ENCODE measurements at regions not wholly inside any gene's neighbourhood (a gene's known extent, or its start where the extent isn't known, plus 50 kb on each side); places are given as distances from the start of the nearest gene placed in this dataset.
A peak's percentile ranks its signal among the peaks of the same experiment; 100 is the strongest.

DNA sequence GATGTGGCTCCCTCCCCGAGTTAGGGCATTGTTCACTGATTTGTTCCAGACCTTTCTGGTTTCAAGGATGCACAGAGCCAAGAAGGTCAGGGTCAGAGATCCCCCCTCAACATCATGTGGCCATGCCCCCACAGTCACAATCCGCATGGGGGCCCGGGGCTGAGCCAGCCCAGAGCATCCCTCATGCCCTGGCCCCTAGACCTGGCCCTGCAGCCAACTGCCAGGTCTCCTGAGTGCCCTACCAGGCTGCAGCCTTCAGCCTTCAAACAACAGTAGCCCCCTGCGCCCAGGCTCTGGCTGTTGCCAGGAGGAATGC lies 142.4 kb downstream of the CRYBB2 start:
- intact Hi-C loops (cut with DNase I; ENCODE audit: low total_unique reads) = no loop called here
- no peaks in the 10 kb centered on the region for H3K9me3 ChIP-seq
- TF ChIP-seq POLR2A (IDR thresholded peaks at IDR 0.05) = no peak
- TF ChIP-seq CTCF (IDR thresholded peaks at IDR 0.05) = no peak
- no peak overlapping the region for H3K4me3 ChIP-seq
- H3K27me3 ChIP-seq = no peaks in the 10 kb centered on the region
- WGBS, 2 donors = 63 to 83% methylated on average over 2 to 4 of the region's 4 CpGs
- no peak for DNase-seq
- no peak overlapping the region for H3K27ac ChIP-seq
- H3K36me3 ChIP-seq (ENCODE audit: low read depth, missing control alignments) = no peaks in the 10 kb centered on the region
- H3K4me1 ChIP-seq = no peaks in the 10 kb centered on the region

DNA sequence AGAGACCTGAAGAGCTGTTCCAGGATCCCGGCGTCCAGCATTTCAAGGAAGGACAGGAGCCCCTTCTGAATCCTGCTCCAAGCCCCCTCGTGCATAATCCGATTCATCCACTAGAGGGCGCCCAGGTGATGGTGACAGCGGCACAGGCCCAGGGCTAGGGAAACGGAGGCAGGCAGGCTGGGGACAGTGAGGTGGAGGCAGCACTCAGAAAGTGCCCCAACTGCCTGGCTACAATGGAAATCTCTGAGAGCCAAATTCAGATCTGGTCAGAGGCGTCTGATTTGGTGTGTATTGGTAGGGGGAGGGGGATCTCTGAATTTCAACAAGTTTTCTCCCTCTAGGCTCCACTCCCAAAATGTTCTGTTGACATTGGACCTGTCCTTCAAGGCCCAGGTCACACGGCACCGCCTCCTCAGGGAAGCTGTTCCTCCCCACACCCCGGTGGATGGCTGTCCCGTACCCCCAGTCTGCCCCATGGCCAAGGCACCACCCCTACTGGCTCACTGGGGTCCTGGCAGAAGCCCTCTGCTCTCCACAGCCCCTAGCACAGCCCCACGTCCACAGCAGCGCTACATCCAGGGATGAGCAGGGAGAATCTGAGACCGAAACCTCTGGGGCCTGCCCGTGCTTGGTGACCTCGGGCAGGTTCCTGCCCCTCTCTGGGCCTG lies 142.9 kb downstream of the CRYBB2 start:
- H3K4me3 ChIP-seq = no peak overlapping the region
- H3K27ac ChIP-seq = no peak overlapping the region
- no peaks in the 10 kb centered on the region for H3K27me3 ChIP-seq
- peak; percentile 84 for DNase-seq
- H3K36me3 ChIP-seq (ENCODE audit: low read depth, missing control alignments) = no peaks in the 10 kb centered on the region
- intact Hi-C loops (cut with DNase I; ENCODE audit: low total_unique reads) = no loop called here
- TF ChIP-seq POLR2A (IDR thresholded peaks at IDR 0.05) = no peak
- peak; percentile 78 to 88 (median 81) for TF ChIP-seq CTCF (IDR thresholded peaks at IDR 0.05)
- no peaks in the 10 kb centered on the region for H3K4me1 ChIP-seq
- no peaks in the 10 kb centered on the region for H3K9me3 ChIP-seq
- 33 to 55% methylated on average over 9 to 15 of the region's 17 CpGs for WGBS, 2 donors

DNA sequence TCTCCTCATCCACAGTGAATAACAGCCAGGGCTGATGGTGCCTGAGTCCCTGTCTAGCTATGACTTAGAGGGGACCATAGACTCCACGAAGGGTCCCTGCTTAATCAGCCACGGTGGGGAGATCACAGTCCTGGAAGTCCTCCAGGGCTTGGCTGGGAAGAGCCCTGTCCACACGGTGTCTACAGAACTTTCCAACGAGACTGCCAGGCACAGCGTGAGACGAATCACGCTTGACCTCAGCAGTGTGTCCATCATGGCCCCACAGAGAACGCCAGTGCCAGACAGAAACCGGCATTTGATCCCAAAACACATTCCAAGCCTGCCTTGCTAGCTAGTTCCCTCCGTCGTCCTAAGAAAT lies 143.4 kb downstream of the CRYBB2 start:
- no peaks in the 10 kb centered on the region for H3K4me1 ChIP-seq

GRCh38 chr22:25363474-25363873 lies 144.0 kb downstream of the CRYBB2 start:
- Histone ChIP-seq H3K9me3 (no peaks in the 10 kb centered on the region), H3K36me3 (ENCODE audit: low read depth, missing control alignments) (no peaks in the 10 kb centered on the region), H3K4me1 (no peaks in the 10 kb centered on the region), H3K27ac (no peak overlapping the region), H3K4me3 (no peak overlapping the region), H3K27me3 (no peaks in the 10 kb centered on the region)
- WGBS, 2 donors = 91 to 93% methylated on average over 8 of the region's 8 CpGs
- TF ChIP-seq POLR2A (IDR thresholded peaks at IDR 0.05) (no peak), CTCF (IDR thresholded peaks at IDR 0.05) (no peak)
- DNase-seq = no peak
- intact Hi-C loops (cut with DNase I; ENCODE audit: low total_unique reads) = no loop called here

More for the DNA sequence above, 143.4 kb downstream of the CRYBB2 start:
- 59 to 64% methylated on average over 5 to 11 of the region's 11 CpGs for WGBS, 2 donors
- no peaks in the 10 kb centered on the region for H3K27me3 ChIP-seq
- TF ChIP-seq POLR2A (IDR thresholded peaks at IDR 0.05) (no peak), CTCF (IDR thresholded peaks at IDR 0.05) (no peak)
- no peak for DNase-seq
- no peak overlapping the region for H3K27ac ChIP-seq
- intact Hi-C loops (cut with DNase I; ENCODE audit: low total_unique reads) = no loop called here
- H3K4me3 ChIP-seq = no peak overlapping the region
- no peaks in the 10 kb centered on the region for H3K36me3 ChIP-seq (ENCODE audit: low read depth, missing control alignments)
- no peaks in the 10 kb centered on the region for H3K9me3 ChIP-seq

- intact Hi-C loops (cut with DNase I; ENCODE audit: low total_unique reads) = no loop called here
- Histone ChIP-seq H3K27me3 (no peaks in the 10 kb centered on the region), H3K27ac (no peak overlapping the region), H3K36me3 (ENCODE audit: low read depth, missing control alignments) (no peaks in the 10 kb centered on the region), H3K4me3 (no peak overlapping the region), H3K4me1 (no peaks in the 10 kb centered on the region), H3K9me3 (no peaks in the 10 kb centered on the region)
- WGBS, 2 donors = 75 to 100% methylated on average over 1 of the region's 1 CpG
- no peak for DNase-seq
- TF ChIP-seq POLR2A (IDR thresholded peaks at IDR 0.05) (no peak), CTCF (IDR thresholded peaks at IDR 0.05) (no peak)
These were observed 144.8 kb downstream of the CRYBB2 start for GRCh38 chr22:25364281-25364680.
